ENCODE measurements at regions not wholly inside any gene's neighbourhood (a gene's known extent, or its start where the extent isn't known, plus 50 kb on each side); places are given as distances from the start of the nearest gene placed in this dataset.

DNA sequence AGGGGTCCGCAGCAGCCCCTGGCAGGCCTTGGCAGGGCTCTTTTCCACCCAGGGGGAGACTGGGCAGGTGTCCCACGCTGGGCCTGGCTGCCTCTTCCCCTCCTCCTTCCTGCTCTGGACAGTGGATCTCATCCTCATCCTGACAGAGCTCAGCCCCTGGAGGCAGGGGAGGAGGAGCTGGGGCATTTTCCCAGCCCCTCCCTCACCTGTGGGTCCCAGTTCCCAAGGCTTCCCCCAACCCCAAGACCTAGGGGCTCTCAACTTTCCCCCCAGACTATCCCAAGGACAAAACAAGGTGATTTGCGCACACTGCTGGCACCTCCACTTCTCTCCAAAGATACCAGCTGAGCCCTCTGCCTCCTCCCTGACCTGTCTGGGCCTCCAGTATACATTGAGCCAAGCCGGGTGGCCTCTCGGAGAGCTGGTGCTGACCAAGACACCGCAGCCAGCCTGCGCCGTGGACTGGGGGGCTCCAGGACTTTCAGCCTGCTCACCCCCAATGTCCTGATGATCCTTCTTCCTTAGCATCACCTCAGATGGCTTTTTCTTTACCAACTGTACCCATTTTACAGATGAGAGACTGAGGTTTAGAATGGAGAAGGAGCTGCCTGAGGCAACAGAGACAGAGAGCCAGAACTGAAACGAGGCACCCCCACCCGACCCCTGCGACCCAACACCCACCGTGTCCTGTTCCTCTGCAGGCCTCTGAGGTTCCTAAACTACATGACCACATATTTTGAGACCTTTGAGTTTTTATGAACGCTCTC, 126.6 kb downstream of the BARX1 start:
- no peak overlapping the region for H3K4me3 ChIP-seq (ENCODE audit: control extremely low read depth in 1 of 5, extremely low read depth in 1 of 5, insufficient read depth in 1 of 5, low read depth in 2 of 5, low read length in 4 of 5)
- ChIA-PET CTCF (no interaction called here), POLR2A (no interaction called here)
- ATAC-seq (ENCODE audit: low read depth) (no peak), DNase-seq (no peak)
- Mint-ChIP-seq H3K27me3 (peaks cover 47% of the 10 kb centered on the region), H3K4me1 (peaks cover 12% of the 10 kb centered on the region), H3K27ac (no peak overlapping the region), H3K9me3 (ENCODE audit: insufficient read depth) (peaks cover 4% of the 10 kb centered on the region), H3K4me3 (no peak overlapping the region)
- no peak overlapping the region for H3K4me2 ChIP-seq (replicated peaks; ENCODE audit: low read depth, low read length, poor library complexity, severe bottlenecking)
- peaks cover 0 to 31% (median 6%) of the 10 kb centered on the region in 4 experiments for H3K27me3 ChIP-seq (replicated peaks in 1 of 4; ENCODE audit: control extremely low read depth in 1 of 4, control insufficient read depth in 3 of 4, insufficient read depth in 4 of 4, low read length in 3 of 4)
- H2AFZ ChIP-seq (ENCODE audit: insufficient read depth, low read depth, low read length, poor library complexity, severe bottlenecking), result no peak overlapping the region
- no peak overlapping the region for H3K9ac ChIP-seq (ENCODE audit: low read length)
- H3K79me2 ChIP-seq (ENCODE audit: control insufficient read depth, insufficient read depth, low read length), result no peaks in the 10 kb centered on the region
- intact Hi-C loops (cut with micrococcal nuclease), result no loop called here
- WGBS (ENCODE audit: insufficient coverage), result 84% methylated on average over 12 of the region's 13 CpGs
- peaks cover 0 to 19% (median 0%) of the 10 kb centered on the region in 3 donors for H3K9me3 ChIP-seq (ENCODE audit: control extremely low read depth in 1 of 3, control insufficient read depth in 2 of 3, insufficient read depth in 1 of 3, low read length in 2 of 3)
- peaks cover 0 to 12% of the 10 kb centered on the region in 2 donors for H3K4me1 ChIP-seq (ENCODE audit: control insufficient read depth in 2 of 2, insufficient read depth in 2 of 2, low read length in 2 of 2)
- no peak overlapping the region for H3K27ac ChIP-seq (ENCODE audit: low read length in 2 of 2)
- no peaks in the 10 kb centered on the region for H4K20me1 ChIP-seq (ENCODE audit: control insufficient read depth, insufficient read depth, low read length, poor library complexity, severe bottlenecking)
- no peaks in the 10 kb centered on the region for H3K36me3 ChIP-seq (replicated peaks in 1 of 2; ENCODE audit: control extremely low read depth in 1 of 2, control insufficient read depth in 1 of 2, extremely low read depth in 1 of 2, insufficient read depth in 2 of 2, low read length in 1 of 2)
- TF ChIP-seq EZH2 (IDR thresholded peaks at IDR 0.05; ENCODE audit: borderline replicate concordance, insufficient read depth, low read depth, low read length, poor library complexity, severe bottlenecking) (no peak), CTCF (IDR thresholded peaks at IDR 0.05) (no peak)

Data from B cell (primary cell).